Endodermal cell (in vitro differentiated cells): ENCODE measurements at regions not wholly inside any gene's neighbourhood (a gene's known extent, or its start where the extent isn't known, plus 50 kb on each side); places are given as distances from the start of the nearest gene placed in this dataset.

Source experiments
- DNase-seq: peaks from one replicate; pipeline ENCODE4 v3.0.0-alpha.2; 2017
- H3K27ac ChIP-seq: 2 replicates; pipeline ENCODE4 v1.5.1; 2013; ENCODE audit warnings: mild to moderate bottlenecking, low read depth, low read length, moderate library complexity
- H3K27me3 ChIP-seq: 2 replicates; pipeline ENCODE4 v1.6.1; 2013; ENCODE audit warnings: mild to moderate bottlenecking, low read length, moderate library complexity; ENCODE audit not compliant: insufficient read depth, control insufficient read depth, poor library complexity, severe bottlenecking
- H3K36me3 ChIP-seq: 2 replicates; pipeline ENCODE4 v1.7.0; 2013; ENCODE audit warnings: mild to moderate bottlenecking, low read length, moderate library complexity; ENCODE audit not compliant: control insufficient read depth, insufficient read depth
- H3K4me1 ChIP-seq: one replicate; pipeline ENCODE4 v1.7.0; 2013; ENCODE audit warnings: low read length; ENCODE audit not compliant: control insufficient read depth, insufficient read depth
- H3K4me3 ChIP-seq: 2 replicates; pipeline ENCODE4 v1.5.1; 2013; ENCODE audit warnings: mild to moderate bottlenecking, low read length, moderate library complexity
- H3K9ac ChIP-seq: 2 replicates; pipeline ENCODE4 v1.6.1; 2013; ENCODE audit warnings: mild to moderate bottlenecking, low read length, moderate library complexity; ENCODE audit not compliant: poor library complexity, severe bottlenecking; ENCODE audit errors: extremely low read depth
- H3K9me3 ChIP-seq: 2 replicates; pipeline ENCODE4 v1.6.1; 2013; ENCODE audit warnings: mild to moderate bottlenecking, low read length, moderate library complexity; ENCODE audit not compliant: control insufficient read depth
- H3K27ac Mint-ChIP-seq: 2 replicates; pipeline ENCODE4 v1.8.0; 2020; ENCODE audit warnings: mixed read lengths
- H3K27me3 Mint-ChIP-seq: 2 replicates; pipeline ENCODE4 v1.8.0; 2021; ENCODE audit warnings: mild to moderate bottlenecking, mixed read lengths; ENCODE audit not compliant: insufficient read depth
- H3K36me3 Mint-ChIP-seq: 2 replicates; pipeline ENCODE4 v1.8.0; 2020; ENCODE audit warnings: low read depth, mixed read lengths
- H3K4me1 Mint-ChIP-seq: 2 replicates; pipeline ENCODE4 v1.8.0; 2020; ENCODE audit warnings: mixed read lengths
- H3K4me3 Mint-ChIP-seq: 2 replicates; pipeline ENCODE4 v1.8.0; 2020; ENCODE audit warnings: mild to moderate bottlenecking, moderate library complexity, mixed read lengths
- H3K9me3 Mint-ChIP-seq: 2 replicates; pipeline ENCODE4 v1.8.0; 2020; ENCODE audit warnings: mild to moderate bottlenecking, mixed read lengths
- WGBS, 2 experiments: methylation state at CpG; one replicate each; pipeline versions ENCODE4 v1.1.5 to v1.1.7; 2013; ENCODE audit warnings: missing lambda C conversion rate in 2 of 2, mixed read lengths in 1 of 2; ENCODE audit not compliant: insufficient coverage in 1 of 2, insufficient read length in 1 of 2; 5-methylcytosine and 5-hydroxymethylcytosine counted together
- TF ChIP-seq, protein P1 (sequence below): fragments of 200-600 bp; sonication (generic); conservative IDR thresholded peaks from 2 replicates; pipeline ENCODE4 v1.5.0; 2021; ENCODE audit warnings: antibody characterized with exemption, mild to moderate bottlenecking

DNA sequence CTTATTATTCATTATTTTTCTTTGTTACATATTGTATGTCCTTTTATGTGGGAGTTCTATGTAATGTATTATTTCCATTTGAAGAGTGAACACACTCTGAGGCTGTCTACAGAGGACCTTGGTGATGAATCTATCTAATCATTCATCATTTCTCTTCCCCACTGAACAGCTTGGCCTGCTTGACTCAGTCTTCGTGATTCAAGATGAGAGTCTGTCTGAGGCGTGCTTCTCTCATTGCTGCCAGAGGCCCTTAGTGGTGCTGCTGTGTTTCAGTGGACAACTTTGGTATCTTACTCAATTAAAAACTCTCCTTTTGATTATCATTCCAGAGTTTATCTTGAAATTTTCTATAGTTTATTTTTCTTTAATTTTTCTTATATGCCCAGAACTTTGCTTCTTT lies 318.1 kb upstream of the DAB2 start:
- H3K36me3 Mint-ChIP-seq, result no peaks in the 10 kb centered on the region
- Histone ChIP-seq H3K27ac (no peak overlapping the region), H3K36me3 (no peaks in the 10 kb centered on the region), H3K27me3 (no peaks in the 10 kb centered on the region), H3K4me3 (no peak overlapping the region), H3K9ac (no peak overlapping the region), H3K9me3 (no peaks in the 10 kb centered on the region), H3K4me1 (no peaks in the 10 kb centered on the region)
- peaks cover 1% of the 10 kb centered on the region for H3K27me3 Mint-ChIP-seq
- H3K9me3 Mint-ChIP-seq, result no peaks in the 10 kb centered on the region
- H3K27ac Mint-ChIP-seq, result no peak overlapping the region
- TF ChIP-seq, protein P1, sequence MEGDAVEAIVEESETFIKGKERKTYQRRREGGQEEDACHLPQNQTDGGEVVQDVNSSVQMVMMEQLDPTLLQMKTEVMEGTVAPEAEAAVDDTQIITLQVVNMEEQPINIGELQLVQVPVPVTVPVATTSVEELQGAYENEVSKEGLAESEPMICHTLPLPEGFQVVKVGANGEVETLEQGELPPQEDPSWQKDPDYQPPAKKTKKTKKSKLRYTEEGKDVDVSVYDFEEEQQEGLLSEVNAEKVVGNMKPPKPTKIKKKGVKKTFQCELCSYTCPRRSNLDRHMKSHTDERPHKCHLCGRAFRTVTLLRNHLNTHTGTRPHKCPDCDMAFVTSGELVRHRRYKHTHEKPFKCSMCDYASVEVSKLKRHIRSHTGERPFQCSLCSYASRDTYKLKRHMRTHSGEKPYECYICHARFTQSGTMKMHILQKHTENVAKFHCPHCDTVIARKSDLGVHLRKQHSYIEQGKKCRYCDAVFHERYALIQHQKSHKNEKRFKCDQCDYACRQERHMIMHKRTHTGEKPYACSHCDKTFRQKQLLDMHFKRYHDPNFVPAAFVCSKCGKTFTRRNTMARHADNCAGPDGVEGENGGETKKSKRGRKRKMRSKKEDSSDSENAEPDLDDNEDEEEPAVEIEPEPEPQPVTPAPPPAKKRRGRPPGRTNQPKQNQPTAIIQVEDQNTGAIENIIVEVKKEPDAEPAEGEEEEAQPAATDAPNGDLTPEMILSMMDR, result no peak
- no peaks in the 10 kb centered on the region for H3K4me1 Mint-ChIP-seq
- H3K4me3 Mint-ChIP-seq, result no peak overlapping the region
- 100% methylated on average over 1 to 2 of the region's 2 CpGs for WGBS, 2 experiments
- DNase-seq, result no peak

DNA sequence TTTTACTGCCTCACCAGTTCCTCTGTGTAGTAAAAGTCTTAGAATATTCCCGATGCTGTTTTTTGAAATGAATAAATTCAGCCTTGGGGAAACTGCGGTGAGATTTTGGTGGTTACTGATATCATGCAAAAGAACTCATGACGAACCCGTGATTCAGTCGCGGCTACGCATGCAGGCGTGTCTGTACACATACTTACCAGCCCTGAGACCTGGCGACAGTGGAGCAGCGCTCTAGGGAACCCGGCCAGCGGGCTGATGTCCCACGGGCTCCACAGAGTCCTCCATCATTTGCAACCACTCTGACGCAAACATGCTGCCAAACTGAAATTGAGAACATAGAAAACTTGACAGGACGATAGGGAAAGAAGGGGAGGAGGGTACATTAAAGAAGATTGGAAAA lies 315.6 kb upstream of the DAB2 start:
- Mint-ChIP-seq H3K36me3 (no peaks in the 10 kb centered on the region), H3K27me3 (peaks cover 3% of the 10 kb centered on the region), H3K9me3 (no peaks in the 10 kb centered on the region), H3K27ac (no peak overlapping the region), H3K4me3 (no peak overlapping the region), H3K4me1 (no peaks in the 10 kb centered on the region)
- no peak overlapping the region for H3K9ac ChIP-seq
- no peaks in the 10 kb centered on the region for H3K27me3 ChIP-seq
- TF ChIP-seq, protein P1, result no peak
- no peaks in the 10 kb centered on the region for H3K36me3 ChIP-seq
- DNase-seq, result no peak
- no peak overlapping the region for H3K4me3 ChIP-seq
- WGBS, 2 experiments, result 96 to 100% methylated on average over 5 to 15 of the region's 15 CpGs
- H3K4me1 ChIP-seq, result no peaks in the 10 kb centered on the region
- no peaks in the 10 kb centered on the region for H3K9me3 ChIP-seq
- no peak overlapping the region for H3K27ac ChIP-seq

DNA sequence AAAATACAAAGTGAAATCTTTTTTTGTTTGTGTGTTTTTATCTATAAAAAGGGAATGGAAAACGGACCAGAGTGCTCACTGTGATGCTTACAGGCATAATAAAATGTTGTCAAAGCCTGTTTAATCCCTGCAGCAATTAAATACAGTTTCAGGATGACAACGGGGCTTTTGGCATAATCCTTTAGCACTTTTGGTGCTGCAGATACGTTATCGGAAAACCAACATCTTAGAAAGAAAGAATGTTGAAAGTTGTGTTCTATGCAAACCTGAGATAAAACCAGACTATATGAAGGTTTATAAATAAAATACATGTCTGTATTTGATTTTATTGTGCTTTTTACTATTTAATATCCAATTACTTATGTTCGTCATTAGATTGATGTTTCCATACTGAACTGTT lies 307.4 kb upstream of the DAB2 start:
- H3K9me3 Mint-ChIP-seq, result no peaks in the 10 kb centered on the region
- H3K27ac Mint-ChIP-seq, result no peak overlapping the region
- DNase-seq, result no peak
- Histone ChIP-seq H3K9me3 (no peaks in the 10 kb centered on the region), H3K27ac (no peak overlapping the region), H3K4me1 (peaks cover 4% of the 10 kb centered on the region), H3K4me3 (no peak overlapping the region), H3K36me3 (no peaks in the 10 kb centered on the region), H3K27me3 (peaks cover 17% of the 10 kb centered on the region), H3K9ac (no peak overlapping the region)
- H3K27me3 Mint-ChIP-seq, result peaks cover 9% of the 10 kb centered on the region
- no peak overlapping the region for H3K4me3 Mint-ChIP-seq
- 73% methylated on average over 4 of the region's 5 CpGs; no CpG with 5 or more reads in 1 of the 2 experiments for WGBS, 2 experiments
- no peaks in the 10 kb centered on the region for H3K36me3 Mint-ChIP-seq
- peaks cover 12% of the 10 kb centered on the region for H3K4me1 Mint-ChIP-seq
- TF ChIP-seq, protein P1, result no peak
